SU-DHL-6 (cell line): ENCODE measurements at regions not wholly inside any gene's neighbourhood (a gene's known extent, or its start where the extent isn't known, plus 50 kb on each side); places are given as distances from the start of the nearest gene placed in this dataset.

Experiments used
- EZH2phosphoT487 ChIP-seq: fragments of 200-600 bp; sonication (generic), shearing (Covaris generic); conservative IDR thresholded peaks from 2 replicates; pipeline ENCODE4 v1.6.1; 2018; ENCODE audit warnings: mild to moderate bottlenecking, antibody characterized with exemption, low read length, moderate library complexity, mixed read lengths
- TF ChIP-seq, protein P1 (sequence below): fragments of 200-600 bp; sonication (generic); IDR thresholded peaks from one replicate; pipeline ENCODE4 v1.5.1; 2017; ENCODE audit warnings: antibody characterized with exemption, mild to moderate bottlenecking, low read length, moderate library complexity; ENCODE audit not compliant: insufficient read depth, poor library complexity, severe bottlenecking

DNA sequence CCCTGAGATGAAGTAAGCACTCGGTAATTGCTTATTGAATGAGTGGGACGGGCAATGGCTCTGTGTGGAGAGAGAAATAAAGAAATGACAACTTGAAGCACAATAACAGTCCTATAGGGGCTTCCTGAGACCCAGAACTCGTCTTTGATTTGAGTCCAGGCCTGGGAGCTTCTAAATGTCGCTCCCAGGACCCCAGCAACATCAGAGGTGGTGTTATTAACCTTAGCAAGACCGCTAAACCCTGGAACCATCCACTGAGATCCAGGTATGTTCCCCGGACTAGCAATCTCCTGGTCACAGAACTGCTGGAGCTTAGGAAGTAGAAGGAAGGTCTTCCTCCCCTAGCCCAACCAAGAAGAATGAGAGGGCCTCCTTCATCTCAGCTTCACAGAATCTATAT lies 160.0 kb downstream of the MINAR1 start:
- TF ChIP-seq, protein P1, sequence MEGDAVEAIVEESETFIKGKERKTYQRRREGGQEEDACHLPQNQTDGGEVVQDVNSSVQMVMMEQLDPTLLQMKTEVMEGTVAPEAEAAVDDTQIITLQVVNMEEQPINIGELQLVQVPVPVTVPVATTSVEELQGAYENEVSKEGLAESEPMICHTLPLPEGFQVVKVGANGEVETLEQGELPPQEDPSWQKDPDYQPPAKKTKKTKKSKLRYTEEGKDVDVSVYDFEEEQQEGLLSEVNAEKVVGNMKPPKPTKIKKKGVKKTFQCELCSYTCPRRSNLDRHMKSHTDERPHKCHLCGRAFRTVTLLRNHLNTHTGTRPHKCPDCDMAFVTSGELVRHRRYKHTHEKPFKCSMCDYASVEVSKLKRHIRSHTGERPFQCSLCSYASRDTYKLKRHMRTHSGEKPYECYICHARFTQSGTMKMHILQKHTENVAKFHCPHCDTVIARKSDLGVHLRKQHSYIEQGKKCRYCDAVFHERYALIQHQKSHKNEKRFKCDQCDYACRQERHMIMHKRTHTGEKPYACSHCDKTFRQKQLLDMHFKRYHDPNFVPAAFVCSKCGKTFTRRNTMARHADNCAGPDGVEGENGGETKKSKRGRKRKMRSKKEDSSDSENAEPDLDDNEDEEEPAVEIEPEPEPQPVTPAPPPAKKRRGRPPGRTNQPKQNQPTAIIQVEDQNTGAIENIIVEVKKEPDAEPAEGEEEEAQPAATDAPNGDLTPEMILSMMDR: no peak
- no peak for TF ChIP-seq EZH2phosphoT487
